Omental fat pad (tissue), 3 donors: ENCODE measurements at regions not wholly inside any gene's neighbourhood (a gene's known extent, or its start where the extent isn't known, plus 50 kb on each side); places are given as distances from the start of the nearest gene placed in this dataset.

Experiments
- ATAC-seq: fragments of 150-250 bp; one replicate; pipeline ENCODE4 v1.9.1; 2016; ENCODE audit warnings: mild to moderate bottlenecking, moderate library complexity; ENCODE audit not compliant: low FRiP score
- DNase-seq: peaks from one replicate; pipeline ENCODE4 v3.0.0-alpha.2; 2019; ENCODE audit warnings: low spot score
- TF ChIP-seq, protein P1 (sequence below), 3 donors: fragments of 450-650 bp; IDR thresholded peaks; one replicate each; pipeline ENCODE4 v1.5.1; 2016 to 2017; ENCODE audit warnings: antibody characterized with exemption in 3 of 3, mild to moderate bottlenecking in 3 of 3, moderate library complexity in 2 of 3

DNA sequence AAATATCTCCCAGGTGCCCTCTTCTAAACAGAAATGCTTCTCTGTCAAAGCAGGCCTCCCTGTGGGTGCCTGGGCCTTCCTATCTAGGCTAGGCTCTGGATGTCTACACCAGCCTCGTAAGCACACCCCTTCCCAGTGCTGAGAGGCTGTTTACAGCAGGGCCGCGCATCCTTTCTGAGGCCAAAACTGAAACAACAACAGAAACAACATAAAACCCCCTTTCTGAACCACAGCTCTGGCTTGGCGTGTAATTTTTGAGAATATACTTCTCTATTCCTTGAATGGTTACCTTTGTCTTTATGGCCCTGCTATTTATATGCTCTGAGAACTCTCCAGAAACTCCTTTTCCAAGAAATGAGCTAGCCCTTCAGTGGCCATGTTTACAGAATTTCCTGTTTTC, 118.4 kb downstream of the BCL2L11 start:
- no peak for ATAC-seq
- DNase-seq = no peak
- TF ChIP-seq, protein P1, sequence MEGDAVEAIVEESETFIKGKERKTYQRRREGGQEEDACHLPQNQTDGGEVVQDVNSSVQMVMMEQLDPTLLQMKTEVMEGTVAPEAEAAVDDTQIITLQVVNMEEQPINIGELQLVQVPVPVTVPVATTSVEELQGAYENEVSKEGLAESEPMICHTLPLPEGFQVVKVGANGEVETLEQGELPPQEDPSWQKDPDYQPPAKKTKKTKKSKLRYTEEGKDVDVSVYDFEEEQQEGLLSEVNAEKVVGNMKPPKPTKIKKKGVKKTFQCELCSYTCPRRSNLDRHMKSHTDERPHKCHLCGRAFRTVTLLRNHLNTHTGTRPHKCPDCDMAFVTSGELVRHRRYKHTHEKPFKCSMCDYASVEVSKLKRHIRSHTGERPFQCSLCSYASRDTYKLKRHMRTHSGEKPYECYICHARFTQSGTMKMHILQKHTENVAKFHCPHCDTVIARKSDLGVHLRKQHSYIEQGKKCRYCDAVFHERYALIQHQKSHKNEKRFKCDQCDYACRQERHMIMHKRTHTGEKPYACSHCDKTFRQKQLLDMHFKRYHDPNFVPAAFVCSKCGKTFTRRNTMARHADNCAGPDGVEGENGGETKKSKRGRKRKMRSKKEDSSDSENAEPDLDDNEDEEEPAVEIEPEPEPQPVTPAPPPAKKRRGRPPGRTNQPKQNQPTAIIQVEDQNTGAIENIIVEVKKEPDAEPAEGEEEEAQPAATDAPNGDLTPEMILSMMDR (IDR thresholded peaks at IDR 0.05) = no peak

DNA sequence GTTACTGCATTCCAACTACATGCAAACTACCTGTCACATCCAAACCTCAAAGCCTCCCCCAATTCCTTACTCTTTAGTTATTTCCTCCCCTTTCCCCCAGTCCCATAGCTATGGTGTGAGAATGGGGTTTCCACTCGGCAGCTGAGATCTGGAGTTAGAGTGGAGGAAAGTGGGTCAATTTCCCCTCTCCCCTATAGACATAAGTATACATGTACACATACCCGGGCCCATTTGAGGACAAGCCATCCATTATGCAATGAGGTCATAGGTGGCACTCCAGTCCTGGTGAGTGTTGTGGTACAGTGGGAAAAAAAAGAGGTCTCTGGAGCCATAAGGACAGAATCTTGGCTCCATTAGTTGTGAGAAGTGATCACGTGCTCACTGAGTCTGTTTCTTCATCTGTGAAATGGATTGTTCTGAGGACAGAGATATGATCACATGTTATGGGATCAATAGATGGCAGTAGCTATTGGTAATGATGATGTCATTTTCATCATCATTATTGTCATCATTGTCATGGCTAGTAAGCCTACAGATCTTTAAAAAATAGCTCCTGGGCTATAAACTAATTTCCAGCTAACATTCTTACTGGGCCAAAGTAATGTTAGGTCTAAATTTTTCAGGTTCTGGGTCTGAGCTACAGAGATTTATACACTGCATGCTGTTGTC, 119.0 kb downstream of the BCL2L11 start:
- no peak for ATAC-seq
- no peak for DNase-seq
- TF ChIP-seq, protein P1 (IDR thresholded peaks at IDR 0.05) = no peak

DNA sequence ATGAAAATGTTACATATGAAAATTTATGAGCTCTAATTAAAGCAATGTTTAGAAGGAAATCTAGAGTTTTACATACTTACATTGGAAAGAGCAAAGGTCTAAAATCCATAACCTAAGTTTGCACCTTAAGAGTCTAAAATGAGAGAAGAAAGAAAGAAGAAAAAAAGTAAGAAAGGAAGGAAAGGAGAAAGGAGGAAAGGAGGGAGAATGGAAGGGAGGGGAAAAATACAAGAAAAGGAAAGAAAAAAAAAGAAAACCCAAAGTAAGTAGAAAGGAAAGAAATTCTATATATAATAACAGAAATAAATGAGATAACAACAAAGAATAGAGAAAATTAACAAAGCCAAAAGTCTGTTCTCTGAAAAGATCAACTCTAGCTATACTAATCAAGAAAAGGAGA, 122.6 kb downstream of the BCL2L11 start:
- ATAC-seq (no peak), DNase-seq (no peak)
- TF ChIP-seq, protein P1 (IDR thresholded peaks at IDR 0.05) = no peak

DNA sequence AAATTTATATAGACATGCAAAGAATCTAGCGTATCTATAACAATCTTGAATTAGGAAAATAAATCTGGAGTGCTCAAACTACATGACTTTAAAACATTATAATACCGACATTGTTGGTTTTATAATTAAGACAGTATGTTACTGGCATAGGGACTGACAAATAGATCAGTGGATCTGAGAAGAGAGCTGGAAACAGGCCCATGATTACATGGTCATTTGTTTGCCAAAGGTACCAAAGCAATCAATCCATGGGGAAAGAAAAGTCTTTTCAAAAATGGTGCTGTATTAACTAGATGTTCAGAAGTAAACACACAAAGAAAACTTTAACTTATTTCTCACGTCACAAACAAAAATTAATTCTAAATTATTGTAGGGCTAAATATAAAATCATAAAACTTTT, 124.2 kb downstream of the BCL2L11 start:
- TF ChIP-seq, protein P1 (IDR thresholded peaks at IDR 0.05) = no peak

DNA sequence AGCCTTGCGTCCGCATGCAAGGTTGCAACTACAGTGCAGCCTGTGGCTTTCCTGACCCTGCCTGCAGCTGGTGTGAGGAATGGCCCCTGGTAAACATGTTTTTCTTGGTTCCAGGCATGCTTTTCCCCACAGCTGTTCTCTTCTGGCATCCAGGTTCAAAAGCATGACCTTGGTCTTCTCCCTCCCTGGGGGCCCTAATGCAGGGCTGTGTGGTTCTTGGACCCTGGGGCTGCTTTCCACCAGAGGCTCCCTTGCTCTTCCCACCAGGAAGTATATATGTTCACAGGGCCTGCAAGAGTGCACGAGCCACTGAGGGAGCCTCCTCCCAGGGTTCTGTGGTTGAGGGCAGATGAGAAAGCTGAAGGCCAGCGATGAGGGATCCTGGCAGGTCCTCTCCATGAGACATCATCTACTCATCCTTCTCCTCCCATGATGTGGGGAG, 125.9 kb downstream of the BCL2L11 start:
- DNase-seq (no peak), ATAC-seq (no peak)
- TF ChIP-seq, protein P1 (IDR thresholded peaks at IDR 0.05) = no peak

More for the DNA sequence above, 124.2 kb downstream of the BCL2L11 start:
- ATAC-seq (no peak), DNase-seq (no peak)

DNA sequence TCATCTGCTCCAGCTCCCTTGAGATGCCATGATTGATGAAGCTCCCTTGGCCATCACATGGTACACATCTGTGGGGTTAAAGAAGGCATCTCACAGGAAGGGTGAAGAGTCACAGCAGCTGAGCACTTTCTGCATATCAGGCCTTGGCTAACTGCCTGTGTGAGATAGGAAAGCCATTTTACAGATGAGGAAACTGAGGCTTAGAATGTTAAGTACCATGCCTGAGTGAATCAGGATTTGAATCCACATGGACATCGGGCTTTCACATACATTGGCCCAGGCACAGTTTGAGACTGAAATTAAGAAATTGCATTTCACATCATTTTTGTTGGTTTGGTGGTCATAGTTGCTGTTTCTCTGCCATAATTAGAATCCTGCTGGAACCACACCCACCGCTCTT, 126.8 kb downstream of the BCL2L11 start:
- DNase-seq (no peak), ATAC-seq (no peak)
- TF ChIP-seq, protein P1 (IDR thresholded peaks at IDR 0.05) = no peak

DNA sequence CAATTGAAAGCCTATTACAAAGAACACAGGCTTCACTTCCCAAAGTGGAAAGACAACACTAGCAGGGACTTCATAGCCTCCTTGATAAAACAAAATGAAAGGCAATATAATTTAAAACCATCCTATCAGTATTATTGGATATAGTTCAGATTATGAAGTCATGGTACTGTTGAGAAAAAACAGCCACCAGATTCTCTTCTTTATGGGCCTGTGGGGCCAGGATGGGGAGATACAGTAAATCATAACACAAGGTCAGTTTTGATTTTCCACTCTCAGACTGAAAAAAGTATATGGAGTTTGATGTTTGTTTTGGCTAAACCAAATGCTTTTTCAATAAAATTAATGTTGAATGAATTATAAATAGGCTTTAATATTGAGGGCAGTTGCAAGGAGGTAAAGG, 129.1 kb downstream of the BCL2L11 start:
- DNase-seq (no peak), ATAC-seq (no peak)
- TF ChIP-seq, protein P1 (IDR thresholded peaks at IDR 0.05) = no peak
